Caco-2 (cell line): ENCODE measurements at regions not wholly inside any gene's neighbourhood (a gene's known extent, or its start where the extent isn't known, plus 50 kb on each side); places are given as distances from the start of the nearest gene placed in this dataset.

Source experiments
- BruUV-seq: library from RNA; stranded (reverse); fragments of 400-500 nt; replicated peaks from 2 replicates; lab custom pipeline; 2021; lab: Mats Ljungman, UMichigan
- CTCF ChIA-PET: fragments of 300-600 bp; sonication (Branson Sonifier 250); formaldehyde crosslinking; loops from one replicate; lab custom pipeline; 2022; ENCODE audit warnings: antibody characterized with exemption; lab: Charles Lee
- POLR2A ChIA-PET: fragments of 300-600 bp; sonication (Branson Sonifier 250); formaldehyde crosslinking; loops from one replicate; lab custom pipeline; 2022; ENCODE audit warnings: antibody characterized with exemption; lab: Charles Lee
- DNase-seq, 2 experiments: peaks; one replicate each; pipeline versions ENCODE4 v3.0.0 to v3.0.0-alpha.2; 2020 to 2022
- H3K27me3 ChIP-seq: replicated peaks from 2 replicates; pipeline ENCODE4 v1.6.0; 2011; ENCODE audit warnings: low read length; ENCODE audit not compliant: control insufficient read depth, insufficient read depth
- H3K36me3 ChIP-seq: 2 replicates; pipeline ENCODE4 v1.5.1; 2011; ENCODE audit warnings: low read length; ENCODE audit not compliant: control insufficient read depth, insufficient read depth
- H3K4me1 ChIP-seq: fragments of 250-450 bp; sonication (Bioruptor Pico); 2 replicates; pipeline ENCODE4 v1.5.1; 2020; ENCODE audit warnings: mild to moderate bottlenecking
- H3K4me3 ChIP-seq: 2 replicates; pipeline ENCODE4 v1.5.1; 2011; ENCODE audit warnings: low read depth, mild to moderate bottlenecking, control low read depth, low read length
- H3K9me3 ChIP-seq: fragments of 250-450 bp; sonication (Bioruptor Pico); 2 replicates; pipeline ENCODE4 v1.5.1; 2020; ENCODE audit warnings: mild to moderate bottlenecking, moderate library complexity
- H3K27ac Mint-ChIP-seq: one replicate; pipeline ENCODE4 v1.8.0; 2022; ENCODE audit warnings: mixed read lengths; ENCODE audit not compliant: unreplicated experiment
- H3K27me3 Mint-ChIP-seq: one replicate; pipeline ENCODE4 v1.8.0; 2022; ENCODE audit warnings: mixed read lengths; ENCODE audit not compliant: insufficient read depth, unreplicated experiment
- H3K36me3 Mint-ChIP-seq: one replicate; pipeline ENCODE4 v1.8.0; 2022; ENCODE audit warnings: mild to moderate bottlenecking, mixed read lengths; ENCODE audit not compliant: insufficient read depth, unreplicated experiment
- H3K4me1 Mint-ChIP-seq: one replicate; pipeline ENCODE4 v1.8.0; 2022; ENCODE audit warnings: low read depth, mixed read lengths; ENCODE audit not compliant: unreplicated experiment
- H3K4me3 Mint-ChIP-seq: one replicate; pipeline ENCODE4 v1.8.0; 2022; ENCODE audit warnings: mild to moderate bottlenecking, moderate library complexity, mixed read lengths; ENCODE audit not compliant: unreplicated experiment
- H3K9me3 Mint-ChIP-seq: one replicate; pipeline ENCODE4 v1.8.0; 2022; ENCODE audit warnings: mixed read lengths; ENCODE audit not compliant: unreplicated experiment
- intact Hi-C: fragments of 100-400 bp; cut with micrococcal nuclease; formaldehyde crosslinking; loops from one replicate; pipeline ENCODE4 v1.10.0; 2022; ENCODE audit not compliant: unreplicated experiment
- TF ChIP-seq, protein P1 (sequence below), 2 experiments: fragments of 200-600 bp in 1 of 2; IDR thresholded peaks; 1 replicate in 1 of 2; 2 replicates in 1 of 2; pipeline versions ENCODE4 v1.5.1 to v1.8.0; 2011 to 2022; ENCODE audit warnings: antibody characterized with exemption in 1 of 2, control low read depth in 1 of 2, inconsistent platforms in 1 of 2, low read depth in 1 of 2, low read length in 1 of 2, mild to moderate bottlenecking in 1 of 2, moderate library complexity in 1 of 2; ENCODE audit not compliant: insufficient read depth in 1 of 2, severe bottlenecking in 1 of 2, unreplicated experiment in 1 of 2

DNA sequence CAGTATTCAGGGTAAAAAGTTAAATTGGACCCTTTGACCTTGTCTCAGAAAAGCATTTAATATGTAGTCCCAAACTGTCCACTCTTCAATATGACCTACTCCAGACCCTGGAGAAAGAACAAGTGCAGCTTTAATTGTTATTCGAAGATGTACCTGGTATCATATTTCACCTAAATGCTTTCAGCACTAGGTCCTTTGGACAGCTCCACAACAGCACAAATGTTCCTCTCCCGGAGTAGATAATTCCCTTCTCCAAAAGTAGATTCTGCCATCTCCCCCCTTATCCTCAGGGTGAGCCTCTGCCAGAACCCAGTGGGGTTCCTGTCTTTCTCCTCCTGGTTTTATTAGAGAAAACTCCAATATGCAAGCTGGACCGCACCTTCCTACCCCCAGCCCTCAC lies 104.5 kb upstream of the AJAP1 start:
- DNase-seq = peak in 1 of 2 experiments; percentile 7
- intact Hi-C loops = no loop called here
- H3K27me3 ChIP-seq = no peaks in the 10 kb centered on the region
- TF ChIP-seq, protein P1, sequence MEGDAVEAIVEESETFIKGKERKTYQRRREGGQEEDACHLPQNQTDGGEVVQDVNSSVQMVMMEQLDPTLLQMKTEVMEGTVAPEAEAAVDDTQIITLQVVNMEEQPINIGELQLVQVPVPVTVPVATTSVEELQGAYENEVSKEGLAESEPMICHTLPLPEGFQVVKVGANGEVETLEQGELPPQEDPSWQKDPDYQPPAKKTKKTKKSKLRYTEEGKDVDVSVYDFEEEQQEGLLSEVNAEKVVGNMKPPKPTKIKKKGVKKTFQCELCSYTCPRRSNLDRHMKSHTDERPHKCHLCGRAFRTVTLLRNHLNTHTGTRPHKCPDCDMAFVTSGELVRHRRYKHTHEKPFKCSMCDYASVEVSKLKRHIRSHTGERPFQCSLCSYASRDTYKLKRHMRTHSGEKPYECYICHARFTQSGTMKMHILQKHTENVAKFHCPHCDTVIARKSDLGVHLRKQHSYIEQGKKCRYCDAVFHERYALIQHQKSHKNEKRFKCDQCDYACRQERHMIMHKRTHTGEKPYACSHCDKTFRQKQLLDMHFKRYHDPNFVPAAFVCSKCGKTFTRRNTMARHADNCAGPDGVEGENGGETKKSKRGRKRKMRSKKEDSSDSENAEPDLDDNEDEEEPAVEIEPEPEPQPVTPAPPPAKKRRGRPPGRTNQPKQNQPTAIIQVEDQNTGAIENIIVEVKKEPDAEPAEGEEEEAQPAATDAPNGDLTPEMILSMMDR (IDR thresholded peaks at IDR 0.05; ENCODE audit: insufficient read depth in 1 of 2, low read depth in 1 of 2, low read length in 1 of 2, severe bottlenecking in 1 of 2, unreplicated experiment in 1 of 2) = no peak
- Mint-ChIP-seq H3K9me3 (peaks cover 10% of the 10 kb centered on the region), H3K4me1 (no peaks in the 10 kb centered on the region), H3K36me3 (no peaks in the 10 kb centered on the region), H3K4me3 (no peak overlapping the region), H3K27me3 (no peaks in the 10 kb centered on the region), H3K27ac (no peak overlapping the region)
- H3K4me3 ChIP-seq = no peak overlapping the region
- ChIA-PET CTCF (no interaction called here), POLR2A (no interaction called here)
- no peaks in the 10 kb centered on the region for H3K36me3 ChIP-seq
- no peaks in the 10 kb centered on the region for H3K9me3 ChIP-seq
- no TSS peak for BruUV-seq
- H3K4me1 ChIP-seq = no peaks in the 10 kb centered on the region

DNA sequence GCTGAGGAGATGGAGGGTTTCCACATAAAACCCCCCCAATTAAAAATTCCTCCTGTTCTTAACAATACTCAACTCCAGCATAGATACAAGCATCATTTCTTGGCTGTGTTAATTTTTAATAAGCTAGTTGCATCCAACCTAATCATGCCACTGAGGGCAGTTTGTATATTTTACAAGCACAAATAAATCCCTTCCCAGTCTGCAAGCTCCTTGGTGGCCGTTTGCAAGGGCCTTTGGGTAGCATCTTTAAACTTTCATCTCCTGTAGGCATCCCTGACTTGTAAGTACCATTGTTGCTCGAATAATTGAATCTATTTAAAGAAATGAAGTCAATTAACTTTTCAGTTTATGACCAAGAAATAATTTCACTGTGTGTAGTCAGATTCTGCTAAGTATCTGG lies 103.5 kb upstream of the AJAP1 start:
- Mint-ChIP-seq H3K4me3 (no peak overlapping the region), H3K36me3 (no peaks in the 10 kb centered on the region), H3K9me3 (peaks cover 10% of the 10 kb centered on the region), H3K4me1 (no peaks in the 10 kb centered on the region), H3K27me3 (no peaks in the 10 kb centered on the region), H3K27ac (no peak overlapping the region)
- CTCF ChIA-PET = no interaction called here
- Histone ChIP-seq H3K4me3 (no peak overlapping the region), H3K27me3 (no peaks in the 10 kb centered on the region), H3K36me3 (no peaks in the 10 kb centered on the region), H3K9me3 (no peaks in the 10 kb centered on the region), H3K4me1 (no peaks in the 10 kb centered on the region)
- POLR2A ChIA-PET = no interaction called here
- no peak for DNase-seq
- TF ChIP-seq, protein P1 (IDR thresholded peaks at IDR 0.05; ENCODE audit: insufficient read depth in 1 of 2, low read depth in 1 of 2, low read length in 1 of 2, severe bottlenecking in 1 of 2, unreplicated experiment in 1 of 2) = no peak
- no TSS peak for BruUV-seq
- intact Hi-C loops = no loop called here

DNA sequence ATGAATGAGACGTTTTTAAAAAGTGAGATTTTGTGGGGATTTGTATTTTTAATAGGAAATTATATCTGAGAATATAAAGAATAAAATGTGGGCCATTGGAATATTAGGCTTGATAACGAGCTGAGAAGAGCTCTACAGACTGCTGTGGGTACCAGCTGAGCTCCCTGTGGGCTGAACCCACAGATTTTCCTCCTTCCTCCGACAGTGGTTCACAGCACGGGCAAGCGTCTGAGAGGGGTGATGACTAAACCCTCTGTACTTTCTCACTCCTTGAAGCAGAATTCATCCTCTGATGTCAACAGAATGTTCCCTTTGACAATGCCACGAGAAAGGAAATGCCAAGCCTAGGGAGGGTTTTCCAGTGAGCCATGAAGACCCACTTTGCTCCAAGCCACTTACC lies 102.7 kb upstream of the AJAP1 start:
- TF ChIP-seq, protein P1 (IDR thresholded peaks at IDR 0.05; ENCODE audit: insufficient read depth in 1 of 2, low read depth in 1 of 2, low read length in 1 of 2, severe bottlenecking in 1 of 2, unreplicated experiment in 1 of 2) = no peak
- H3K4me1 Mint-ChIP-seq = no peaks in the 10 kb centered on the region
- POLR2A ChIA-PET = no interaction called here

More for the DNA sequence above, 102.7 kb upstream of the AJAP1 start:
- H3K4me1 ChIP-seq = no peaks in the 10 kb centered on the region
- H3K36me3 Mint-ChIP-seq = no peaks in the 10 kb centered on the region
- no peak overlapping the region for H3K4me3 Mint-ChIP-seq
- DNase-seq = no peak
- intact Hi-C loops = no loop called here
- H3K9me3 Mint-ChIP-seq = peaks cover 10% of the 10 kb centered on the region
- H3K27ac Mint-ChIP-seq = no peak overlapping the region
- H3K36me3 ChIP-seq = no peaks in the 10 kb centered on the region
- CTCF ChIA-PET = no interaction called here
- H3K27me3 ChIP-seq = no peaks in the 10 kb centered on the region
- H3K4me3 ChIP-seq = no peak overlapping the region
- no TSS peak for BruUV-seq
- no peaks in the 10 kb centered on the region for H3K27me3 Mint-ChIP-seq
- H3K9me3 ChIP-seq = no peaks in the 10 kb centered on the region
